ENCODE measurements at regions not wholly inside any gene's neighbourhood (a gene's known extent, or its start where the extent isn't known, plus 50 kb on each side); places are given as distances from the start of the nearest gene placed in this dataset.

- TF ChIP-seq CTCF (IDR thresholded peaks at IDR 0.05; ENCODE audit: insufficient read depth, low read depth, low read length) (no peak), EZH2 (IDR thresholded peaks at IDR 0.05; ENCODE audit: insufficient read depth, low read length) (no peak)
Observed at GRCh38 chr2:6369266-6369665, 496.4 kb downstream of the CMPK2 start.
